Muscle of leg (tissue), 3 donors: ENCODE measurements at regions not wholly inside any gene's neighbourhood (a gene's known extent, or its start where the extent isn't known, plus 50 kb on each side); places are given as distances from the start of the nearest gene placed in this dataset.

Source experiments
- DNase-seq: peaks from one replicate; pipeline ENCODE4 v3.0.0; 2013
- H3K27ac ChIP-seq: one replicate; pipeline ENCODE4 v1.5.1; 2013; ENCODE audit warnings: mild to moderate bottlenecking, low read length, control low read depth
- H3K27me3 ChIP-seq: one replicate; pipeline ENCODE4 v1.6.1; 2013; ENCODE audit warnings: low read length; ENCODE audit not compliant: control insufficient read depth, insufficient read depth
- H3K36me3 ChIP-seq: one replicate; pipeline ENCODE4 v1.6.1; 2013; ENCODE audit warnings: low read length; ENCODE audit not compliant: control insufficient read depth, insufficient read depth
- H3K4me1 ChIP-seq: one replicate; pipeline ENCODE4 v1.6.1; 2013; ENCODE audit warnings: low read length; ENCODE audit not compliant: control insufficient read depth, insufficient read depth
- H3K4me3 ChIP-seq: one replicate; pipeline ENCODE4 v1.5.1; 2013; ENCODE audit warnings: low read length, control low read depth
- H3K9me3 ChIP-seq: replicated peaks from 2 replicates; pipeline ENCODE4 v1.6.1; 2013; ENCODE audit warnings: low read depth, low read length; ENCODE audit not compliant: control insufficient read depth
- WGBS: methylation state at CpG from one replicate; pipeline ENCODE4 v1.1.5; 2013; ENCODE audit warnings: missing lambda C conversion rate; ENCODE audit not compliant: insufficient coverage; 5-methylcytosine and 5-hydroxymethylcytosine counted together

- Histone ChIP-seq H3K9me3 (peaks cover 15% of the 10 kb centered on the region), H3K4me1 (no peaks in the 10 kb centered on the region), H3K27me3 (no peaks in the 10 kb centered on the region), H3K27ac (no peak overlapping the region), H3K36me3 (no peaks in the 10 kb centered on the region), H3K4me3 (no peak overlapping the region)
- no CpG with 5 or more reads among the region's 1 CpG for WGBS
- DNase-seq = no peak
Measured at GRCh38 chr13:88590574-88590973, 919.4 kb downstream of the SLITRK5 start.

GRCh38 chr13:88592105-88592504 is 920.9 kb downstream of the SLITRK5 start:
- DNase-seq = no peak
- WGBS = 80% methylated on average over 1 of the region's 1 CpG
- Histone ChIP-seq H3K27ac (no peak overlapping the region), H3K27me3 (no peaks in the 10 kb centered on the region), H3K4me1 (no peaks in the 10 kb centered on the region), H3K4me3 (no peak overlapping the region), H3K9me3 (peaks cover 15% of the 10 kb centered on the region), H3K36me3 (no peaks in the 10 kb centered on the region)

- Histone ChIP-seq H3K4me3 (no peak overlapping the region), H3K9me3 (no peaks in the 10 kb centered on the region), H3K36me3 (no peaks in the 10 kb centered on the region), H3K27ac (no peak overlapping the region), H3K4me1 (no peaks in the 10 kb centered on the region), H3K27me3 (no peaks in the 10 kb centered on the region)
- WGBS = no CpG with 5 or more reads among the region's 2 CpGs
- no peak for DNase-seq
Measured at GRCh38 chr13:88601949-88602348, 930.8 kb downstream of the SLITRK5 start.

GRCh38 chr13:88602786-88603777 is 931.9 kb downstream of the SLITRK5 start:
- no peak overlapping the region for H3K4me3 ChIP-seq
- no peaks in the 10 kb centered on the region for H3K36me3 ChIP-seq
- WGBS = 85% methylated on average over 1 of the region's 5 CpGs

GRCh38 chr13:88617176-88617575 is 946.0 kb downstream of the SLITRK5 start:
- WGBS = 80% methylated on average over 1 of the region's 3 CpGs
- Histone ChIP-seq H3K4me1 (no peaks in the 10 kb centered on the region), H3K27ac (no peak overlapping the region), H3K9me3 (no peaks in the 10 kb centered on the region), H3K4me3 (no peak overlapping the region), H3K27me3 (no peaks in the 10 kb centered on the region), H3K36me3 (no peaks in the 10 kb centered on the region)
- DNase-seq = peak; percentile 25

More at GRCh38 chr13:88602786-88603777, 931.9 kb downstream of the SLITRK5 start:
- no peak for DNase-seq
- no peak overlapping the region for H3K27ac ChIP-seq
- H3K4me1 ChIP-seq = no peaks in the 10 kb centered on the region
- H3K9me3 ChIP-seq = no peaks in the 10 kb centered on the region
- H3K27me3 ChIP-seq = no peaks in the 10 kb centered on the region

- no CpG with 5 or more reads among the region's 2 CpGs for WGBS
- Histone ChIP-seq H3K27ac (no peak overlapping the region), H3K36me3 (no peaks in the 10 kb centered on the region), H3K9me3 (no peaks in the 10 kb centered on the region), H3K27me3 (no peaks in the 10 kb centered on the region), H3K4me1 (no peaks in the 10 kb centered on the region), H3K4me3 (no peak overlapping the region)
- DNase-seq = no peak
Measured at GRCh38 chr13:88622362-88622973, 951.3 kb downstream of the SLITRK5 start.

GRCh38 chr13:88623150-88623549 is 952.0 kb downstream of the SLITRK5 start:
- Histone ChIP-seq H3K36me3 (no peaks in the 10 kb centered on the region), H3K27me3 (no peaks in the 10 kb centered on the region), H3K4me1 (no peaks in the 10 kb centered on the region), H3K4me3 (no peak overlapping the region), H3K27ac (no peak overlapping the region), H3K9me3 (no peaks in the 10 kb centered on the region)
- WGBS = no CpG with 5 or more reads among the region's 2 CpGs
- no peak for DNase-seq

GRCh38 chr13:88627071-88627470 is 955.9 kb downstream of the SLITRK5 start:
- H3K27me3 ChIP-seq = no peaks in the 10 kb centered on the region
- H3K27ac ChIP-seq = no peak overlapping the region
- H3K9me3 ChIP-seq = no peaks in the 10 kb centered on the region
- H3K4me1 ChIP-seq = no peaks in the 10 kb centered on the region
- no CpG with 5 or more reads among the region's 3 CpGs for WGBS
- no peak for DNase-seq
- H3K36me3 ChIP-seq = no peaks in the 10 kb centered on the region
- no peak overlapping the region for H3K4me3 ChIP-seq

- Histone ChIP-seq H3K4me3 (no peak overlapping the region), H3K27ac (no peak overlapping the region), H3K4me1 (no peaks in the 10 kb centered on the region), H3K9me3 (no peaks in the 10 kb centered on the region), H3K36me3 (no peaks in the 10 kb centered on the region), H3K27me3 (no peaks in the 10 kb centered on the region)
- no peak for DNase-seq
- no CpG with 5 or more reads among the region's 1 CpG for WGBS
Measured at GRCh38 chr13:88628882-88629281, 957.7 kb downstream of the SLITRK5 start.

GRCh38 chr13:88637935-88638334 is 966.8 kb downstream of the SLITRK5 start:
- peaks cover under 1% of the 10 kb centered on the region for H3K9me3 ChIP-seq
- no CpG with 5 or more reads among the region's 1 CpG for WGBS
- no peaks in the 10 kb centered on the region for H3K27me3 ChIP-seq
- H3K4me1 ChIP-seq = no peaks in the 10 kb centered on the region
- DNase-seq = no peak
- no peak overlapping the region for H3K27ac ChIP-seq
- H3K36me3 ChIP-seq = no peaks in the 10 kb centered on the region
- H3K4me3 ChIP-seq = no peak overlapping the region
